Left cardiac atrium (tissue), 4 donors: ENCODE measurements at regions not wholly inside any gene's neighbourhood (a gene's known extent, or its start where the extent isn't known, plus 50 kb on each side); places are given as distances from the start of the nearest gene placed in this dataset.
"Not testable (repeated sequence)": the region's sequence is repeated elsewhere in the genome, so short reads cannot be mapped to it uniquely, and the experiment has no call there.

ENCODE experiments used
- ATAC-seq, 2 donors: fragments of 200-7000 bp; cut with Tn5 transposase; one replicate each; pipeline ENCODE4 v1.9.1; 2020; ENCODE audit warnings: mild to moderate bottlenecking in 2 of 2, moderate library complexity in 2 of 2
- DNase-seq: peaks from one replicate; pipeline ENCODE4 v3.0.0-alpha.2; 2020
- intact Hi-C, 2 donors: fragments of 100-400 bp; cut with DNase I; formaldehyde crosslinking; loops; one replicate each; pipeline versions ENCODE4 v1.14.1 to v1.15.1; 2022 to 2023
- donor health status: DM: no; HTN: yes; CAD: no.
- donor health status: DM: no; HTN: yes; CAD: no; lungs with severe emphysema.
- donor health status: DM: yes; HTN: yes; CAD: no.
- donor health status: Dilated cardiomyopathy.

DNA sequence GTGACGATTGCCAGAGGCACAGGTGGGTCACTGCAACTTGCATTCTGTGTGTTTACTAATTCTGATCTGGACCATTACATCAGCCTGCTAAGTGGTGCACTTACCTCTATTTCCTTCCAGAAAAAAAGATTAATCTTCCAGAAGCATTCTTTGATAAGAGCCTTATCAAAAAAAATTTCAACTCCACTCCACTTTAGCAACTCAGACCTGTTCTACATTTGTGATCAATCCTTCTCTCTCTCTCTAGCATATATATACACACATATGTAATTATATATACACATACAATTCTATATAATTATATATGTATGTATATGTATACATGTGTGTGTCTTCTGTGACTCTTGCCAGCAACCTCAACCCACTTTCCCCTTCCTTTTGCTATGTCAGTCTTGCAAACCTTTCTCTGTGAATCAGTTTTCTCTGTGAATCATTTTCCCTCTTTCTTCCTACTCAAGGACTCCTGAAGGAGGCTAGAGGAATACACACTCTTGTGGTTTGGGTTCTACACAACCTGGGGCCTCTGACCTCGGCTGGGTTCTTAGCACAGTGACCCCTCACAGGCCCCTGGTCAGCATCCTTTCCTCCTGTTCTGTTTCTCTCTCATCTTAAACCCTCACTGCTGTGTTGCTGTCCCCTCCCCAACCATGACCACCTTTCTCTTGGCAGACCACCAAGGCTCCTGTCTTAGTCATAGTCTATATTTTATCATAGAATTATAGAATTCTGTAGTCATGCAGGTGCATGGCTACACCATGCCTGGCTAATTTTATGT, 130.4 kb upstream of the PELI1 start:
- ATAC-seq (peak in 1 of 2 donors; percentile 42), DNase-seq (no peak)
- intact Hi-C loops = no loop called here

DNA sequence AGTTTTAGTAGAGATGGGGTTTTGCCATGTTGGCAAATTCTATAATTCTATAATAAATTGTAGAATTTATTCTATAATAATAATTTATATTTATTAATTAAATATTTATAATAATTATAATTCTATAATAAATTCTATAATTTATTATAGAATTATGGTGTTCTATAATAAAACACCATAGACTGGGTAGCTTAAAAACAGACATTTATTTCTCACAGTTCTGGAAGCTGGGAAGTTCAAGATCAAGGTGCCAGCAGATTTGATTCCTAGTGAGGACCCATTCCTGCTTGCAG, 130.9 kb upstream of the PELI1 start:
- intact Hi-C loops = no loop called here
- no peak for DNase-seq
- ATAC-seq = no peak

DNA sequence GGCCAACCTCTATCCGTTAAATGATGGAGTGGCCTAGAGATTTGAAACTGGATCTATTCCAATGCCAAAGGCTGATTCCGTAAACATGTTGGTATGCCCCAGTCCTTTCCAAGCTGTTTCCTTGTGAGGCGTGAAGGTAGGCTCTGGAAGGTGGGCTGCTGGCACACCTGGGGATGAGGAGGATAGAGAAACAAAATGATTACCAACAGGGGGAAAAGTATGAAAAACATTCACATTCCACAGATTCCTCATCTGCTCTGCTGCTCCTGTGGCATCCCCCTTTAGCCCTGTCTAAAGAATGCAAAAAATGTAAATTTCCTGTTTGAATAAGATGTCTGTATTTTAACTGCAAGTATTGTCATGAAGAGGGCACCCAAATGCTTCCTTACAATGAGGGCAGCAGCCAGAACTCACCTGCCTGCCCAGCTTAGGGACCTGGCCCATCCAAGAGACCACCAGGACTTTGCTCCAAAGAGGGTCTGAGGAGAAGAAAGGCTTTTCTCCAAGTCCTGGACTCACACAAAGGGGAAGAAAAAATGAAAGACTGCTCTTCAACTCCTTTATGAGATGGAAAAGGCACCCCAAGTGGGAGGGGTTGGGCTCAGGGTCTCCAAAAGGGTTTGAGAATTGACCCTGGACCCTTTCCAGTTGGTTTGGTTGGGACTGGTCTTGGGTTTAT, 132.3 kb upstream of the PELI1 start:
- intact Hi-C loops = no loop called here
- DNase-seq (no peak), ATAC-seq (no peak)

DNA sequence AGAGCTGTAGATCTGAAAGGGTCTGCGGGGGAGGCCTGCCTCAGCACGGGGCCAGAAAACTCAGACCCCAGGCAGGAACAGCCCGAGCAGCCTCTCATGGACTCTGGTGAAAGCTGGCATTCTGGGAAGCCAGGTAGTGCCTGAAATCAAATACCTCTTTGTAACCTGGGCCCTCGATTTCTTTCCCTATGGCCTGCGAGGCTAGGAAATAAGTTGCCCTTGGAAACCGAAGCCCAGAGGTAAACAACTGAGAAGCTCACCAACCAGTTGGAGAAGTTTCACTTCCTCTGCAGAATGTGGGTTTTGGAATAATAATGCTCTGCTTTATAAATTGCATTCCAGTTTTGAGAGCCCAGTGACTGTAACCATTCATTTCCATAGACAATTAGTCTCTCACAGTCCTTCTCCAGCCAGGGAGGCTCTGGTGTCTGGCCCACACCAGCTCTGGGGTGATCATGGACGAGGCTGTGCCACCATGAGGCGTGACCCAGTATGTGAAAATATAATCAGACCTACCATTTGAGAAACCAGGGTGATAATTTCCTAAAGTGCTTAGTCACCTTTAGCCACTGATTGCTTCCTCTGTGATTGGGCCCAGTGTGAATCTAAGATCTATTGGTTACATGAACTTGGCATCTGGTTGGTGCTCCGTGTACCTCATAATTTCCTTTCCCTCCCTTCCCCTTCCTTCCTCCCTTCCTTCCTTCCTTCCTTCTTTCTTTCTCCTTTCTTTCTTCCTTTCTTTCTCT, 133.1 kb upstream of the PELI1 start:
- DNase-seq (no peak), ATAC-seq (peak in 1 of 2 donors; percentile 7)
- intact Hi-C loops = no loop called here

DNA sequence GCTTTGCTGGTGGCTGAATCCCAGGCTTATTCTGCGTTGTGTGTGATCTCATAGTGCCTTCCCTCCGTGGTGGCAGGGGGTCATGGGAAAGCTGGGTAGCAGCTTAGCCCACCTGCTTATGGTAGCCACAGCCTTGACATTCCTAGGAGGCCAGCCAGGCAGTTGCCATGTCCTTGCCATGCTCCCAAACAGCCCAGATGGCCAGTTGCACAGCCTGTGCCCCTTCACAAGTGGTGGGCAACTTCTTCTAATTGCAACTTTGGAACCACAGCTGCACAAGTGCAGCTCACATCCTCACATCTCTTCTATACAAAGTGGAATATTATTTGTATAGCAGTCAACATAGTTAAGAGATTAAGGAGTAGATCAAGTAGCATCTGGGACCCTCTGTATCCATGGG, 136.6 kb upstream of the PELI1 start:
- ATAC-seq, intact Hi-C loops, DNase-seq: not testable (repeated sequence)

DNA sequence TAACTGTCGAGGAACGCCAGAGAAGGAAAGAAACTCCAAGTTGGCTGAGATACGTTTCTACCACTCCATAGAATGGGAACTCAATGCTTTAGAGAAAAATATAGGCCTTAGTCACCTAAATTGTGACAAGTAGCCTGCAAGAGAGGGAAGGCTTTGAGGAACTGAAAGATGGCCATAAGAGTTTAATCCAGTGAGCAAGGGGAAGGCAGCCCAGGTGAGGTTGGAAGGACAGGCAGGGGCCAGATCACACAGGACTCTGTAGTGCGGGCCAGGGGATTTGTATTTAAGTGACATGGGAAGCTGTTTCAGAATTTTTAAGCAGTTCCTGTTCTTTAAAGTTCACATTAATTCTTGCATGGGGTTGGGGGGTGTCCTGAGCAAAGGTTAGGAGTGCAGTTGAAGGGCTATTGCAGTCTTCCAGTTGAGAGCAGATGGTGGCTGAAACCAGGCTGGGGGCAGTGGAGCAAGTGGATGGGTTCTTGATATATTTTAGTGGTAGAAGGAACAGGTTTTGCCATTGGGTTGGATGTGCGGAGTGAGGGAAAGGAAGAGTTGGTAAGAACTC, 138.9 kb upstream of the PELI1 start:
- ATAC-seq = no peak
- intact Hi-C loops = no loop called here
- DNase-seq = no peak

DNA sequence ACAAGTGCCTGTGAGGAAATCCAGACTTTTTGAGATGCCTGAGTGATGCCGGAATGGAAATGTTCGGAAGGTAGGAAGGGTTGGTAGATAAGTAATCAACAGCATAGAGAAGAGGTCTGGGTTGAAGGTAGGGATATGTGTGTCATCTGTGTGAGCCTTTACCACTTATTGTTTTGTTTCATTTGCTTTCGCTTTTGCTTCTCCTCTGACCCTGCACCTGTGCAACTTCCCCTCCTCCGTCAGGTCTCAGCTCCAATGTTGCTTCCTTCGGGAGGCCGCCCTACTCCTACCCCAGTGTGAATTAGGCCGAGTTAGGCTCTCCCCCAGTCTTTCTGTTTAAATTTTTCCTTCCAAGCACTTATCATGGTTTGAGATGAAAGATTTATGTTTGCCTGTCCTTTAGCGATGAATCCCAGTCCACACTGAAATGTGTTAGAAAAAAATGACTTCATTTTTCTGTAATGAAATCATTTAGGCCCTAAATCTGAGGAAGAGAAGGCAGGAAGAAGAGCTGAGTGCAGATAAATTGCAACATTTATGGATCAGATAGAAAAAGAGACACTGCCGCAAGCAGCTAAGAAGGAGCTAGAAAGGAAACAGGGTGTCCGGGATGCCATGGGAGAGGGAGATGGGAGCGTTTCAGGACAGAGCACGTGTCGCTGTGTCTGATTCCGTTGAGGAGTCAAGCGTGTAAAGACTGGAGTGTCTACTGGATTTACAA, 139.6 kb upstream of the PELI1 start:
- intact Hi-C loops = no loop called here
- ATAC-seq = peak; percentile 30 to 63
- no peak for DNase-seq

DNA sequence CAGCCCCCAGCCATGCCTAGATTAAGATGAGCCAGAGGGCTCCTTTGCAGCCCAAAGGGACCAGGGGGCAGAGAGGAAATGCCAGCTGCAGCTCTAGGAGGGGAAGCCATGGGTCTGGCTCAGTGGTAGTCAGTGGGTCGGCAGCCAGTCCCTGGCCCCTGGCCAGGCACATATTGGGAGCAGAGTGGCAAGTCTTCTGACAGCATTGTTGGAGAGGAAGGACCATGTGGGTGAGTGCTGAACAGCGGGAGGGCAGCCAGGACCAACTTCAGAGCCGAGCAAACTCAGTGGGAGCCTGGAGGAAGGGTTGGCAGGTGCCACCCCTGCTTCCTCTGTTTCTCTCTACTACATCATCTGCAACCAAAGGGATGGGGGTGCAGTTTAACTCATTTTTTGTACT, 140.5 kb upstream of the PELI1 start:
- DNase-seq = no peak
- ATAC-seq = no peak
- intact Hi-C loops = no loop called here

DNA sequence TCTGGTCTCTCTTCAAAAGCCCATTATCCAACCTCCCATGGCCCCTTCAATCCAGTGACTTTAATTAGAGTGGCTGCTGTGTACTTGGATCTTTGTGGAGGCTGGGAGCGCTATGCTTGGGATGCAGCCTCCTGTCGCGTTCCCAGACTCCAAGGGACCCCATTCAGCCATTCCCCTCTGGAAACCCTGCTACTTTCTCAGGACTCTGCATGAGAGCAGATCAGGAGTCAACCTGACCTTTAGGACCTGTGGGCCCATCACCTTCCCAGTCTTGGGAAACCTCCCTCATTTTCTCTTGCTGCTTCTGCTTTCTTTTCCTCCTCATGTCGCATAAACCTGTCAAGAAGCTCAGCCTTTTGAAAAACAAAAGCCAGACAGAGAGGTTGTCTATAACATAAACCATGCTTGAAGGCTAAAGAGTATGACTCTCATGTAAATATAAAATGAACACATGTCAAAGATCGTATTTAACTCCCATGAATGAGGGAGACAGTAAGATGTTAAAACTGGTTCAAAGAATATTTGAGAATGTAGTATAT, 143.1 kb upstream of the PELI1 start:
- DNase-seq (no peak), ATAC-seq (no peak)
- intact Hi-C loops = no loop called here

DNA sequence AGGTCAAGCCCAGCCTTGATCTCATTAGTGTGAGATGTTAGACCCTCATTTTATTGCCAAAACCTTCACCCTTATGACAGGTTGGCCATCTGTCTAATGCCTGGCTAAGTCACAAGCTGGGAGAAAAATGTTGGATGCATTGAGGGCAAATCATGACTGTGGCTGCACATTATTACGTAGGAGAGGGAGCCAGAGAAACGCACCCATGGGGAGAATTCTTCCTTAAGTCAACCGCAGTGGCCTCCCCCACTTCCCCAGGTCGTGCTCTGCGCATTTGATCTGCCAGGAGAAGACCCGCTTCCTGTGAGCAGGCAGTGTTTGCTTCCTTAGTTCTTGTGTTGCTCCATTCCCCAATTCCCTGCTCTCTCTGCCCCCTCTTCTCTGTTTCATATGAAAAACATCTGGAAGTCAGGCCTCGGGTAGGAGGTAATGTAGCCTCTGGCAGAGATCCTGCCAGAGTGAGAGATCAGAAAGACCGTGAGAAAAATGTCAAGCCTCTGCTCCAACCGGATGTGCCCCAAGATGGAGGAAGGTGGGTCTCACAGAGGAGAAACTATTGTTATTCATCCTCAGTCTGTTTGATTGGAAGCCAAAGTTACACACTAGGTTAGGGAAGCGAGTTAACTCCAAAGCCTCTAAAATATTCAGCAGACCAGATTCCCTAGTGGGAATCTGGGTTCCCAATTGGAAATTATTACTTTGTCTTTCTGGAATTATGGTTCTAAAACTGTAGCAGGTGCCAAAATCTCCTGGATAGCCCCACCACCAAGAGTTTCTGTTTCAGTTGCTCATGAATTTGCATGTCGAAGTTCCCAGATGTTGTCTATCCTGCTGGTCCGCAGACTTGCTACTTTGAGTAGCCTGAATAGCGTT, 144.3 kb upstream of the PELI1 start:
- intact Hi-C loops = no loop called here
- ATAC-seq = peak; percentile 63 to 70

DNA sequence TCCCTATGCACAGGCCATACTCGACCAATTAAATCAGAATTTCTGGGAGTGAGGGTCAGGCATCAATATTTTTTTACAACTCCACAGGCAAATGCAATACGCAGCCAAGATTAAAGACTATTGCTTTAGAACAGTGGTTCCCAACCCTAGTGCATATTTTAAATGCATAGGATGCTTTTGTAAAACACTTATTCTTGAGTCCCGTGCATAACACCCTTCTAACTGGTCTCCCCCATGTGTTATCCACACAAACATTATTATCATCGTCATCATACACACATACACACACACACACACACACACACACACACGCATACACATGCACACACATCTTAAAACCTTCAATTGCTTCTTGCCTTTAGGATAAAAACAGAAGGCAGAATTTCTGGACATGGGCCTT, 145.0 kb upstream of the PELI1 start:
- no peak for ATAC-seq
- intact Hi-C loops = no loop called here
- DNase-seq = no peak

More for the DNA sequence above, 144.3 kb upstream of the PELI1 start:
- DNase-seq = no peak

DNA sequence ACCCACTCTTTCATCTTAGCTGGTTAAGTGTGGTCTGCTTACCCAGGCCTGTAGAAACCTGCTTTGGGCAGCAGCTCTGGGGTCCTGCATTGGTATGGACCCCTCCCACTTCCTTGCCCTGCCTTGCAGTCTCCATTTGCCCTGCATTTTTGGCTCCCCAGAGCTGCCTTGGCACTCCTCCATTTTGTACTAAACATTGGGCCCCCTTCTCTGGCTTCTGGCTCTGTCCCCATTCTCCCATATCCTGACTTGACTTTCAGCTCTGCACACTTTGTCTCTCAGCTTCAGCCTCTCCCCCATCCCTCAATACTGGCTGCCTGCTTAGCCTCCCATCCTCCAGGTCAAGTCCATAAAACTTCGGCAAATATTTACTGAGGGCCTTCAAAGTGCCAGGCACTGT, 145.5 kb upstream of the PELI1 start:
- ATAC-seq = no peak
- intact Hi-C loops = no loop called here

DNA sequence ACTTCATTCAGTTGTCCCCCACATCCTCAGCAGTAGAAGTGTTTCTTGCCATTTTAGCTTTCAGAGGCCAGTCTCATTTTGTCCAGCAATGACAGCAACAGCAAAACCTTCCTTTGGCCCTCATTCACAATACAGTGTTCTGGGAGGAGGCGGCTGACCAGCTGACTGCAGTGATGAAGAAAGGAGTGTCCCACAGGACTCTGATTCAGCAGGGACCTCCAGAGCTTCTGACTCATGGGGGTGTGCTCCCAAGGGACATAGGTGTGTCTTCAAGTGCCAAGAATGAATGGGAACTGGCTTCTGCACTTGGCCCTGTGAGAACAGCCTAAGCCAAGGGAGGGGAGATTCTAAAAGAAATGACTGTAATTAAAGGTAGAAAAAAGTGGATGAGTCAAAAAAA, 147.0 kb upstream of the PELI1 start:
- peak in 1 of 2 donors; percentile 37 for ATAC-seq
- intact Hi-C loops = no loop called here
- DNase-seq = no peak

More for the DNA sequence above, 145.5 kb upstream of the PELI1 start:
- DNase-seq = no peak

DNA sequence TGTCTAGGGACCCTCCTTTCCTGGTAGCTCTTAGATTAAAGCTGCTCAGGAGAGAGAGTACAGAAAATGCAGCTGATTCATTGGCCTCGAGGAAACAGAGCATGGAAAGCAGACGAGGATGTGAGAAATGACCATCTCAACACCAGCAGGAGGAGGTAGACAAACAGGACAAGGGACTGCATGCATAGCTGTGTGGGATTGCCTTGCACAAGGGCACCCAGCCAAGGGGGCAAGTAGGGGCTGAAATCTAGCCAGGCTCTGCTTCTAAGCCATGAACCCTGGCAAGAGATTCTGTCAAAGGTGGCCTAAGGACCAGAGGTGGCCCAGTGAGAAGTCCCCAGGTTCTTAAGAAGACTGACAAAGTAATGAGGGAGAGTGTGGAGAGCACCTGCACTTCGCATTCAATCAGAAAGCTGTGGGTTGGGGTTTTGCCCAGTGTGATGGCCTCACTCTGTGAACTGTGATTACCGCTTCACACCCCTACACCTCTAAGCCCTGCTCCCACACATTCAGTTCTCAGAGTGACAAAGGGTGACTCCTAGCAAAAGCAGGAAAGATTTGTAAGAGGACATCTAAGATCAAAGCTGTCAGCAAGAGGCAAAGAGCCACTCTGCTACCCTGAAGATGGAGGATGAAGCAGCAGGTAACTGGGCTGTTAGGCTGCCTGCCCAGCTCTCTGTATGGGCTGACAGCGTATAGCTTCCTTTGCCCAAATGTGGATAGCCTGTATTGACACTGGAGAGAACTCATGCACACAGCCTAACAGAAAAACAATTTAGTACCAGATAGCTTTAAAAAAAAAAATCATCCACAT, 151.3 kb upstream of the PELI1 start:
- intact Hi-C loops = no loop called here
- ATAC-seq = peak in 1 of 2 donors; percentile 5
- no peak for DNase-seq

DNA sequence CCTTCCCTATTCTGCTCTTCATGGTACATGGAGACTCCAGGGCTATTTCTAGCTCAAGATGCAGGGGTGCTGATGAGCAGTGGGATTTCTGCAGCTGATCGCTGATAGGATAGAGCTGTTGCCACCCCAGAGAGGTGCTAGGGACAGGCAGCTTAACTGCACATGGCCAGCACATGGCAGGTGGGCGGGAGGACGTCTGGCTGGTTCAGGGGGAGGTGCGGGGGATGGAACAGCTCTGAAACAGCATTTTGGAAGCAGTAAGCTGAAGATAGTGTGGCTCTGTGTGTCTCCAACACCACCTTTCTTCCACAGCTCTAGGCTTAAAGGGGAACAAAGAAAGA, 151.9 kb upstream of the PELI1 start:
- ATAC-seq (peak in 1 of 2 donors; percentile 34), DNase-seq (no peak)
- intact Hi-C loops = no loop called here

DNA sequence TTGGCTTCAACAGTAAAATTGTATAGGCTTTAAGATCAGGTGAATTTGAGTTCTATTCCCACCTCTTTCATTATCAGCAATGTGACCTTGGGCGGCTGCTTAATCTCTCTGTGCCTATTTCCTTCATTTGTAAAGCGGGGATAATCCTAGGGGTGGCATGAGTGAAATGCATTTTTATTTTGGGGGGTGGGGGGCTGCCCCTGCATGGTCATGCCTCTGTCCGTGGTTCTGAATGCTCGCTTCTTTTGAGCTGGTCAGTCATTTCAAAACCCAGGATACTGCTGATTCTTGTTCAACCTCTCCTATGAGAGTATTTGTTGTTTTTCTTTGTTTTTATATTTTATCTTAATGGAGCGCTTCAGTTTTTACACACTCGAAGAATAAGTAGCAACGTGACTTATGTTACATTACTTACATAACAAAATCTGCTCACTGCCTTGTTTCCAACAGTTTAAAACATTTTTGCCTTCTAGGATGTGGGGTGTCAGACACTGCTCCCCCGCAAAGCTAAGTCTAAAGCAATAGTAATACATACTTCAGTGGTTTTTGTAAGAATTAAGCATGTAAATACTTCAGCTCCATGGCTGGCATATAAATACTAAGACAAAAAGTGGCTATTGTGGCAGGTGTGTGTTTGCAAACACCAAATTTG, 152.6 kb upstream of the PELI1 start:
- no peak for ATAC-seq
- DNase-seq = no peak
- intact Hi-C loops = no loop called here

DNA sequence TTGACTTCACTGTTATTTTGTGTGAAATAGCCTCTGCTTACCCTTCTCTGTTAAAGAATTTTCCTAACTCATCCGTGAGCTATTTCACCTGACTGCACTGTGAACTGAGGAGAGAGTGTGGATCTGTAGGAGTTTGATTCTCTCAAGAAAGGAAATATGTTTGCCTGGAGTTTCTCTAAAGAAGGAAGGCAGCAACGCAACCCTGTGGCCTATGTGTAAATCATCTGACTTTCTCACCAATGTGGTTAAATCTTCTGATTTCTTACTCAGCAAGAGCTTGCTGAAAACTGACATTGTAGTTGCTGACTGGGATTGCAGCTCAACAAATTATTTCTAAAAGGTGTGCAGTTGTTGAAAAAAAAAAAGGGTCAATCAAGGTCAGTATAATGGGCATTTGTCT, 153.9 kb upstream of the PELI1 start:
- ATAC-seq = no peak
- intact Hi-C loops = no loop called here
- DNase-seq = no peak
